ENCODE measurements at regions not wholly inside any gene's neighbourhood (a gene's known extent, or its start where the extent isn't known, plus 50 kb on each side); places are given as distances from the start of the nearest gene placed in this dataset.

- TF ChIP-seq CTCF (IDR thresholded peaks at IDR 0.05) (no peak), POLR2A (IDR thresholded peaks at IDR 0.05) (no peak)
These were observed 275.1 kb upstream of the IMPG1 start for GRCh38 chr6:76347539-76347938.
